Activated naive CD4-positive, alpha-beta T cell treated with anti-CD3 and anti-CD28 coated beads, Interleukin-2, amount 10 ng/mL, durations not matched to agents 7 days and 5 days (primary cell): ENCODE measurements at regions not wholly inside any gene's neighbourhood (a gene's known extent, or its start where the extent isn't known, plus 50 kb on each side); places are given as distances from the start of the nearest gene placed in this dataset.

Experiments used
- CTCF ChIA-PET: fragments of 350-600 bp; sonication (Branson Sonifier 250); formaldehyde crosslinking; loops from one replicate; lab custom pipeline; 2021; ENCODE audit warnings: antibody characterized with exemption; lab: Charles Lee
- DNase-seq: peaks from one replicate; pipeline ENCODE4 v3.0.0-alpha.2; 2020
- H3K27ac Mint-ChIP-seq: one replicate; pipeline ENCODE4 v1.8.0; 2021; ENCODE audit warnings: mild to moderate bottlenecking, moderate library complexity, mixed read lengths
- H3K27me3 Mint-ChIP-seq: one replicate; pipeline ENCODE4 v1.8.0; 2021; ENCODE audit warnings: mild to moderate bottlenecking, mixed read lengths
- H3K36me3 Mint-ChIP-seq: one replicate; pipeline ENCODE4 v1.8.0; 2021; ENCODE audit warnings: mixed read lengths
- H3K4me1 Mint-ChIP-seq: one replicate; pipeline ENCODE4 v1.8.0; 2021; ENCODE audit warnings: mixed read lengths
- H3K4me3 Mint-ChIP-seq: one replicate; pipeline ENCODE4 v1.8.0; 2021; ENCODE audit warnings: mild to moderate bottlenecking, moderate library complexity, mixed read lengths
- H3K9me3 Mint-ChIP-seq: one replicate; pipeline ENCODE4 v1.8.0; 2021; ENCODE audit warnings: mixed read lengths

- Mint-ChIP-seq H3K4me3 (no peak overlapping the region), H3K4me1 (no peaks in the 10 kb centered on the region), H3K27ac (no peak overlapping the region), H3K9me3 (peaks cover 5% of the 10 kb centered on the region), H3K27me3 (no peaks in the 10 kb centered on the region), H3K36me3 (no peaks in the 10 kb centered on the region)
- CTCF ChIA-PET: no interaction called here
- no peak for DNase-seq
These were observed 324.5 kb downstream of the SOX9 start for GRCh38 chr17:72445055-72445991.

GRCh38 chr17:72446118-72446517, 325.3 kb downstream of the SOX9 start:
- Mint-ChIP-seq H3K9me3 (no peaks in the 10 kb centered on the region), H3K27me3 (no peaks in the 10 kb centered on the region), H3K4me3 (no peak overlapping the region), H3K4me1 (no peaks in the 10 kb centered on the region), H3K27ac (no peak overlapping the region), H3K36me3 (no peaks in the 10 kb centered on the region)
- no peak for DNase-seq
- CTCF ChIA-PET: no interaction called here

- no peak for DNase-seq
- Mint-ChIP-seq H3K27me3 (no peaks in the 10 kb centered on the region), H3K4me1 (no peaks in the 10 kb centered on the region), H3K9me3 (no peaks in the 10 kb centered on the region), H3K27ac (no peak overlapping the region), H3K4me3 (no peak overlapping the region), H3K36me3 (no peaks in the 10 kb centered on the region)
- CTCF ChIA-PET: no interaction called here
These were observed 325.9 kb downstream of the SOX9 start for GRCh38 chr17:72446525-72447250.

- no peaks in the 10 kb centered on the region for H3K27me3 Mint-ChIP-seq
- H3K27ac Mint-ChIP-seq: no peak overlapping the region
- CTCF ChIA-PET: no interaction called here
These were observed 326.4 kb downstream of the SOX9 start for GRCh38 chr17:72447251-72447640.

GRCh38 chr17:72448019-72448418, 327.2 kb downstream of the SOX9 start:
- CTCF ChIA-PET: no interaction called here
- no peaks in the 10 kb centered on the region for H3K9me3 Mint-ChIP-seq
- no peak overlapping the region for H3K4me3 Mint-ChIP-seq
- no peaks in the 10 kb centered on the region for H3K36me3 Mint-ChIP-seq
- H3K4me1 Mint-ChIP-seq: no peaks in the 10 kb centered on the region
- DNase-seq: no peak
- no peaks in the 10 kb centered on the region for H3K27me3 Mint-ChIP-seq
- no peak overlapping the region for H3K27ac Mint-ChIP-seq

More at GRCh38 chr17:72447251-72447640, 326.4 kb downstream of the SOX9 start:
- Mint-ChIP-seq H3K4me3 (no peak overlapping the region), H3K9me3 (no peaks in the 10 kb centered on the region), H3K4me1 (no peaks in the 10 kb centered on the region), H3K36me3 (no peaks in the 10 kb centered on the region)
- no peak for DNase-seq

GRCh38 chr17:72452286-72453173, 331.7 kb downstream of the SOX9 start:
- H3K4me1 Mint-ChIP-seq: no peaks in the 10 kb centered on the region
- no peaks in the 10 kb centered on the region for H3K36me3 Mint-ChIP-seq
- CTCF ChIA-PET: no interaction called here
- no peaks in the 10 kb centered on the region for H3K27me3 Mint-ChIP-seq
- no peaks in the 10 kb centered on the region for H3K9me3 Mint-ChIP-seq
- no peak overlapping the region for H3K27ac Mint-ChIP-seq
- no peak for DNase-seq
- H3K4me3 Mint-ChIP-seq: no peak overlapping the region

- no peak overlapping the region for H3K27ac Mint-ChIP-seq
- H3K27me3 Mint-ChIP-seq: no peaks in the 10 kb centered on the region
- H3K36me3 Mint-ChIP-seq: no peaks in the 10 kb centered on the region
- H3K9me3 Mint-ChIP-seq: no peaks in the 10 kb centered on the region
- no peaks in the 10 kb centered on the region for H3K4me1 Mint-ChIP-seq
- CTCF ChIA-PET: no interaction called here
- no peak overlapping the region for H3K4me3 Mint-ChIP-seq
- DNase-seq: no peak
These were observed 333.5 kb downstream of the SOX9 start for GRCh38 chr17:72454342-72454741.

GRCh38 chr17:72455562-72455961, 334.7 kb downstream of the SOX9 start:
- DNase-seq: no peak
- Mint-ChIP-seq H3K9me3 (no peaks in the 10 kb centered on the region), H3K36me3 (no peaks in the 10 kb centered on the region), H3K27me3 (no peaks in the 10 kb centered on the region), H3K4me3 (no peak overlapping the region), H3K27ac (no peak overlapping the region), H3K4me1 (no peaks in the 10 kb centered on the region)
- CTCF ChIA-PET: no interaction called here

- Mint-ChIP-seq H3K4me3 (no peak overlapping the region), H3K27me3 (no peaks in the 10 kb centered on the region), H3K36me3 (no peaks in the 10 kb centered on the region), H3K4me1 (no peaks in the 10 kb centered on the region), H3K9me3 (no peaks in the 10 kb centered on the region), H3K27ac (no peak overlapping the region)
- no peak for DNase-seq
- CTCF ChIA-PET: no interaction called here
These were observed 335.3 kb downstream of the SOX9 start for GRCh38 chr17:72456075-72456474.

GRCh38 chr17:72457712-72458111, 336.9 kb downstream of the SOX9 start:
- CTCF ChIA-PET: no interaction called here
- H3K9me3 Mint-ChIP-seq: no peaks in the 10 kb centered on the region
- no peak for DNase-seq
- no peak overlapping the region for H3K27ac Mint-ChIP-seq
- no peaks in the 10 kb centered on the region for H3K27me3 Mint-ChIP-seq
- no peak overlapping the region for H3K4me3 Mint-ChIP-seq
- no peaks in the 10 kb centered on the region for H3K36me3 Mint-ChIP-seq
- H3K4me1 Mint-ChIP-seq: no peaks in the 10 kb centered on the region

- Mint-ChIP-seq H3K4me3 (no peak overlapping the region), H3K4me1 (no peaks in the 10 kb centered on the region), H3K36me3 (no peaks in the 10 kb centered on the region), H3K27ac (no peak overlapping the region), H3K27me3 (no peaks in the 10 kb centered on the region), H3K9me3 (no peaks in the 10 kb centered on the region)
- CTCF ChIA-PET: no interaction called here
- no peak for DNase-seq
These were observed 337.5 kb downstream of the SOX9 start for GRCh38 chr17:72458301-72458700.

GRCh38 chr17:72460711-72461110, 339.9 kb downstream of the SOX9 start:
- Mint-ChIP-seq H3K27me3 (no peaks in the 10 kb centered on the region), H3K27ac (peak overlapping the region; percentile 24), H3K9me3 (no peaks in the 10 kb centered on the region), H3K4me1 (no peaks in the 10 kb centered on the region), H3K4me3 (no peak overlapping the region), H3K36me3 (no peaks in the 10 kb centered on the region)
- no peak for DNase-seq
- CTCF ChIA-PET: no interaction called here

GRCh38 chr17:72461757-72462156, 340.9 kb downstream of the SOX9 start:
- Mint-ChIP-seq H3K27me3 (no peaks in the 10 kb centered on the region), H3K27ac (no peak overlapping the region)
- CTCF ChIA-PET: no interaction called here

GRCh38 chr17:72462407-72462806, 341.6 kb downstream of the SOX9 start:
- CTCF ChIA-PET: no interaction called here
- Mint-ChIP-seq H3K9me3 (no peaks in the 10 kb centered on the region), H3K27ac (no peak overlapping the region), H3K36me3 (no peaks in the 10 kb centered on the region), H3K4me1 (no peaks in the 10 kb centered on the region), H3K4me3 (no peak overlapping the region), H3K27me3 (no peaks in the 10 kb centered on the region)
- no peak for DNase-seq

More at GRCh38 chr17:72461757-72462156, 340.9 kb downstream of the SOX9 start:
- no peak for DNase-seq
- Mint-ChIP-seq H3K36me3 (no peaks in the 10 kb centered on the region), H3K9me3 (no peaks in the 10 kb centered on the region), H3K4me3 (no peak overlapping the region), H3K4me1 (no peaks in the 10 kb centered on the region)
